ENCODE measurements at regions not wholly inside any gene's neighbourhood (a gene's known extent, or its start where the extent isn't known, plus 50 kb on each side); places are given as distances from the start of the nearest gene placed in this dataset.

DNA sequence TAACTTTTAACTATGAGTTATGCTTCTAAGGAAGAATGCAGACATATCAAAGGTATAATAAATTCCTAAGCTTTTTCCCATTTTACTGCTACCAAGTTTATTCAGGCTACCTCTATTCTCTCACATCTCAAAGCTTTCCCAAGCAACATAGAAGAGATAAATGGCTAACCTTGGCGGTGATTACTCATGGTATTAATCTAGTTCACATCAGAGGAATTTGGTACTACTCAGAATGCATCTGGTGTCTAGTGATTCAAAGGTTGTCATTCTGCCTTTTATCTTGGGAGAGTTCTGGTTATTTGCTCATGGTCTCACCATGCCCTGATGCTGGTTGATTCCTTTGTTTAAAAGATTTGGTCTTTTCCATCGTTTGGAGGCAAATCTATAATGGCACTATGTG is 182.7 kb downstream of the TAF11L14 start:
- TF ChIP-seq, protein P1, sequence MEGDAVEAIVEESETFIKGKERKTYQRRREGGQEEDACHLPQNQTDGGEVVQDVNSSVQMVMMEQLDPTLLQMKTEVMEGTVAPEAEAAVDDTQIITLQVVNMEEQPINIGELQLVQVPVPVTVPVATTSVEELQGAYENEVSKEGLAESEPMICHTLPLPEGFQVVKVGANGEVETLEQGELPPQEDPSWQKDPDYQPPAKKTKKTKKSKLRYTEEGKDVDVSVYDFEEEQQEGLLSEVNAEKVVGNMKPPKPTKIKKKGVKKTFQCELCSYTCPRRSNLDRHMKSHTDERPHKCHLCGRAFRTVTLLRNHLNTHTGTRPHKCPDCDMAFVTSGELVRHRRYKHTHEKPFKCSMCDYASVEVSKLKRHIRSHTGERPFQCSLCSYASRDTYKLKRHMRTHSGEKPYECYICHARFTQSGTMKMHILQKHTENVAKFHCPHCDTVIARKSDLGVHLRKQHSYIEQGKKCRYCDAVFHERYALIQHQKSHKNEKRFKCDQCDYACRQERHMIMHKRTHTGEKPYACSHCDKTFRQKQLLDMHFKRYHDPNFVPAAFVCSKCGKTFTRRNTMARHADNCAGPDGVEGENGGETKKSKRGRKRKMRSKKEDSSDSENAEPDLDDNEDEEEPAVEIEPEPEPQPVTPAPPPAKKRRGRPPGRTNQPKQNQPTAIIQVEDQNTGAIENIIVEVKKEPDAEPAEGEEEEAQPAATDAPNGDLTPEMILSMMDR (conservative IDR thresholded peaks at IDR 0.05 in 1 of 2, IDR thresholded peaks at IDR 0.05 in 1 of 2; ENCODE audit: low read depth in 1 of 2, low read length in 2 of 2): no peak
- no peak for TF ChIP-seq EZH2 (IDR thresholded peaks at IDR 0.05; ENCODE audit: low read length, missing control alignments)
